Astrocyte of the cerebellum (primary cell): ENCODE measurements at regions not wholly inside any gene's neighbourhood (a gene's known extent, or its start where the extent isn't known, plus 50 kb on each side); places are given as distances from the start of the nearest gene placed in this dataset.
"Not testable (repeated sequence)": the region's sequence is repeated elsewhere in the genome, so short reads cannot be mapped to it uniquely, and the experiment has no call there.

Experiments
- DNase-seq: peaks from one replicate; pipeline ENCODE4 v3.0.0-alpha.2; 2011; ENCODE audit warnings: low read depth
- H3K4me3 ChIP-seq: 2 replicates; pipeline ENCODE4 v1.5.1; 2011; ENCODE audit warnings: mild to moderate bottlenecking, low read depth, low read length, moderate library complexity
- CTCF ChIP-seq: IDR thresholded peaks from 2 replicates; pipeline ENCODE4 v1.5.1; 2012; ENCODE audit warnings: low read length, low read depth, moderate library complexity, mild to moderate bottlenecking; ENCODE audit errors: missing control alignments
- in situ Hi-C: cut with HindIII; loops from 2 replicates; pipeline ENCODE4 v1.10.0; 2017; ENCODE audit warnings: low sequenced_read_pairs

- DNase-seq, result no peak
- TF ChIP-seq CTCF, result no peak
- in situ Hi-C loops, result no loop called here
- no peak overlapping the region for H3K4me3 ChIP-seq
Measured at GRCh38 chr13:82062772-82063171, 1721.8 kb upstream of the SPRY2 start.

DNA sequence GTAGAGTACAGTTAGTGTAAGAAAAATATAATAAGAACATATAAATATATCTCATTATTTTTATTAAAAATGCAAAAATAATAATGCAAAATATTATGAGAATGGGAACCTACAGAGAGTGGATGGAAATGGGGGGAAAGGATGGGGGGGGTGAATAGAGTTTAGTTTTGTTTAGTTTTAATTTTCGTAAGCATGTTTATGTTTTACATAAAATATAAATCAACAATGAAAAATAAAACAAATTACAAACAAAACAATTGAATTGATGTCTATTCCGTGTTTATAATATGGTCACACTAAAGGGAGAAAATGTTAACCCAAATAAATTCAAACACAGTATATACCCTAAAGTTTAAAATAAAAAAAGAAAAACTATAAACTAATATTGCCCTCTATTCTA, 1717.4 kb upstream of the SPRY2 start:
- in situ Hi-C loops, result no loop called here
- H3K4me3 ChIP-seq, result no peak overlapping the region
- TF ChIP-seq CTCF, result no peak
- no peak for DNase-seq

GRCh38 chr13:82045316-82045715, 1704.4 kb upstream of the SPRY2 start:
- H3K4me3 ChIP-seq, DNase-seq: not testable (repeated sequence)
- in situ Hi-C loops, result loop anchor here (10.0 kb wide), 1 partner anchor 61 kb away; no protein-coding TSS in a partner anchor

DNA sequence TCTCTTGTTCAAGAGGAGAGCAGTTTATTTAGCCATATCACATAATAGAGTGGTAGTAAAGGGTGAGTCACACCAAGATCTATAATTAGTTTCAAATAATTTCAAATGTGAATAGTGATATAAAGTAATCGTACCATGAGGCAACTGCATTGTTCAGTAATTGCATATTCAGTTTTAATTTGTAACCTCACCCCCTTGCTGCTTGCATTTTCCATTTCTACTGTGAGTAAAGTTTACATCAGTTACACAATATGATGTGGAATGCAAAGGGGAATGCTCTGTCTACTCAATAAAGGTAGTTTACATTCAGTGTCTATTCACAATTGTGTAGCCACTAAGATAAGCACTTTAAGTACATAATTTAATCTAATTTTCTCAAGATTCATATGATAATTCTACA, 1695.7 kb upstream of the SPRY2 start:
- DNase-seq, result no peak
- no peak for TF ChIP-seq CTCF
- in situ Hi-C loops, result no loop called here

DNA sequence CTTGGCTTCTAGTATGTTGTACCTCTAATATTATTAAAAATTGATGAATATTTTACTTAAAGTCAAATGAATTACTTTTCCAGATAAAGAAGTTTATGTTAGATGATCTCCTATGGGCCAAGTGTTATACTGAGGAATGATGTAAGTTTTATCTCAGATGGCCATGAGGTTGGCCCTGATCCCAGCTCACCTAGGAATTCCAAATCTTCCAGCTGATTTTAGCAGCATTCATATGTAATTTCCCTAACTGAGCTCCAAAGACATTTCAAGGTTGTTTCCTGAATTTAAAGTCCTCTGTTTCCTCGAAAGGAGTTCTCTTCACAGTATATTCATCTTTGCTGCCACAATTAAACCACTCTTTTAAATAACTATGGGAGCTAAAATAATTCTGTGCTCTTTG, 1670.4 kb upstream of the SPRY2 start:
- H3K4me3 ChIP-seq, result no peak overlapping the region
- no peak for DNase-seq
- TF ChIP-seq CTCF, result no peak
- in situ Hi-C loops, result no loop called here

More for the DNA sequence above, 1695.7 kb upstream of the SPRY2 start:
- H3K4me3 ChIP-seq, result no peak overlapping the region

DNA sequence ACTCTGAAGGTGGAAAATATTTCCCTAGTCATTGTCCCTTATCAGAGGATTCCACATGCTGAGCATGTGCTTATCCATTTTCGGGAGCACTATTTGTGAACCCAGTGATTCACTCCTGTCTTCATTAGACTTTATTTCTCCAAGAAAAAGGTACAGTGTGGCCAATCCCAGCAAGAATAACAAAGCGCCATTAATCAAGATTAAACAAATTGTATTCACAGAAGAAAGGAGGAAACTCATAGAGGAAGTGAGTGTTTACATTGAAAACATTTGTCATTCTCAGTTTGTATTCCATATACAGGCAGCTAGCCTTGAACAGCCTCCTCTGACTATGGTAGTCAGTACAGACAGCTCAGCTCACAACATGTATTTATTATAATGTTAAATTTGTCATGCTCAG, 1669.9 kb upstream of the SPRY2 start:
- TF ChIP-seq CTCF, result no peak
- DNase-seq, result no peak
- in situ Hi-C loops, result no loop called here
- H3K4me3 ChIP-seq, result no peak overlapping the region

GRCh38 chr13:82002710-82003109, 1661.8 kb upstream of the SPRY2 start:
- in situ Hi-C loops, result no loop called here
- no peak overlapping the region for H3K4me3 ChIP-seq
- no peak for TF ChIP-seq CTCF
- no peak for DNase-seq
